IPS-11a (cell line): ENCODE measurements at regions not wholly inside any gene's neighbourhood (a gene's known extent, or its start where the extent isn't known, plus 50 kb on each side); places are given as distances from the start of the nearest gene placed in this dataset.

Experiments
- H3K4me3 ChIP-seq: one replicate; pipeline ENCODE4 v1.5.1; 2013; ENCODE audit warnings: low read depth, low read length, control low read depth

DNA sequence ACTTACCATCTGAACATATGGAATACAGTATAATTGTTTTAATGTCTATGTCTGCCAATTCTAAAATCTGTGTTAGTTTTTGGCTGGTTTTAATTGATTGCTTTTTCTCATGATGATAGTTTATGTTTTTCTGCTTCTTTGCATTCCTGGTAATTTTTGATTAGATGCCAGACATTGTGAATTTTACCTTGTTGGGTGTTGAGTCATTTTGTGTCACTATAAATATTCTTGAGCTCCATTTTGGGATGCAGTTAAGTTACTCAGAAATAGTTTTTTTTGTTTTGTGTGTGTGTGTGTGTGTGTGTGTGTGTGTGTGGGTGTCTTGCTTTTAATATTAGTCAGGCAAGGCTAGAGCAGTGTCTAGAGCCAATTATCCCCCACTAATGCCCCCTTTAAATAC lies 818.8 kb upstream of the NR2F2 start:
- no peak overlapping the region for H3K4me3 ChIP-seq

DNA sequence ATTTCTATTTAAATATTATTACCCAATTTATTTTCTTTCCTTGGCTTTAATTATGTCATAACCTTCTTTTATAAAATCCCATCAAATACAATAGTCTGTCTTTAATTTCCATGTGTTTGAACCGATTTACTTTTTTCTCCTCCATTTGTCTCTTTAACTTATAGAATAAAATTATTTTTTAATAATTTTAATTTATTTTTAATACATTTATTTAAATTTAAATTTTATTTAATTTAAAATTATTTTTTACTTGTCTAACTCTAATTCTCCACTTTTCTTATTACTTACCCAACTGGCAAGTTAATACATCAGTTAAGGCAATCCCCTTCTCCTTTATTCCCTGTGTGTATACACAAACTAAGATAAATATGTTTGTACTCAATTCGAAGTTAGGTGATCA lies 817.6 kb upstream of the NR2F2 start:
- no peak overlapping the region for H3K4me3 ChIP-seq

DNA sequence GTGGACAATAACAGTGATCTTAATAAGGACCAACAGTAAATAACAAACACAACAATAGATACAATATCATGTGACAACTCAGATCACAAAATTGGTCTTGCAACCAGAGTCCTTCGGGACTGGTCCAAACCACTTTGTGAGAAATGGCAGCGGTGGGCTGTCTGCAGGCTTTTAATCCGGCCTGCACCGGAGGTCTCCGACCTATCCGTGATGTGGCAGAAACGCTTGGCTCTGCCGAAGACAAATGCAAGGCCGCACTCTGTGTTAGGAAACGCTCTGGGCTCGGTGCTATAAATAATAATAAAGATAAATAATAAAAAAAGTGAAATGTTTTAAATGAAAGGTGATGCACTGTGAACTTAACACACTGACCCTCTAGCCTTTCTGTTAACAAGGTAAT lies 810.6 kb upstream of the NR2F2 start:
- no peak overlapping the region for H3K4me3 ChIP-seq

DNA sequence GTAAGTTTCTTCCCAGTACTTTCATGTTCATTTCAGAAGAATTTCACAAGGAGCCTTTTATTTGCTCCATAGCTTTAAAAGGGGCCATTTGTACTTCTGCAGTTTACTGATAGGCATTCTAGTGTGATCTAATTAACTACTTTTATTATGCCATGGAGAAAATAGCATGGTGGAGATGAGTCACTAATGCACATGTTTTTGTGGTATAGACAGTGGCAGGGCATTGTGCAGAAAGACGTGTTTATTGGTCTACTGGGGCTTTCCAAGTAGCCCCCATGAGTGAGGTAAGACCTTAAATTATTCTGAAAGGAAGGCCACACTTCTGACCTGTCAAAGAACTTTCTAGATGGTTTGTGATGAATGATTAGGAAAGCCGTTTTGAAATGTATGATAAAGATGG lies 810.0 kb upstream of the NR2F2 start:
- H3K4me3 ChIP-seq: no peak overlapping the region

DNA sequence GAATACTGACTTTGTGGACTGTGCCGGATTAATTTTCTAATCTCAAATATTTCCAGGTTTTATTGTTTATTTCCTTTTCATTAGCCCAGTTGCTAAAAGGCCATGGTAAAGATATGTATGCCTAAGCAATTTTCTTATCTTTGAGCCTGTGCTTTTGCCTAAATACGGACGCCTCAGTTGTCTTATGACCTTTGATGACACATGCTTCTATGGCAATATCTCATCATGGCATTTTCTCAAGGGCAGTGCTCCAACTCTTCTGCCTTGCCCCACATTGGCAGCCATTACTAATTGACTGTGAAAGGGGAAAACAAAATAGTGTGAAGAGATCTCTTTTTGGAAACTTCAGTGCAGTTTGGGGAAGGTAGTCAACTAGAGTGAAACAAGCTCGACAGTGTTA lies 809.6 kb upstream of the NR2F2 start:
- H3K4me3 ChIP-seq: no peak overlapping the region

DNA sequence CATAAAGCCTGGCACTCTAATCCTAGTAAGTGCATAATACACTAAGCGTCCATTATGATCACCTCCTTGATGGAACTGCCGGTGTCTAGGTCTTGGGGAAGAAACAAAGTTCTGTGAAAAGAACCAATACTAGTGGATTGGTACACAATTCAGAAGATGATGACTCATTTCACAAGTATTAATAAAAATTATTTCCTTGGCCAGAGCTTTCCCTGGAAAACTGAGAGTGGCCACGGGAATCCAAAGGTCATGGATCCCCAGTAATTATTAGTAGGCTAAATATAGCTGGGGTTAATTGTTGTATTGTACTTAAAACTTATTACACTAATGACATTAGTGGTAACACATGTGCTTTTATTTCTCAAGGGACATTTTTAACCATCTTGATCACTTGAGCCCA lies 808.0 kb upstream of the NR2F2 start:
- no peak overlapping the region for H3K4me3 ChIP-seq

DNA sequence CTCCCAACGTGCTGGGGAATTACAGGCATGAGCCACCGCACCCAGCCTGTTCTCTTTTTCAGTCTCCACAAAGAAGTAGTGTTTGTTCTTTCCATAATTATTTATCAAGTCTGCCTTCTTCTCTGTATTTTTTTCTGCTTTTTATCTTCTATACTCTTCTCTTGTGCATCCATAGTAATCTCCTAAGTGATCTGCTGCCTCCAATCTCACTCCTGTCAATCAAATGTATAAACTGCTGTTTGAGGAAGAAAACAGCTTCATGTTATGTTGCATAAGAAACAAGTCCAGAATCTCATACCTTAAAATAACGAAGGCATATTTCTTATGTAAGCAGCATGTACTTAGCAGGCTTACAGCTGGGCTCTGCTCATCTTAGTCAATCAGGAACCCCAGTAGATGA lies 801.6 kb upstream of the NR2F2 start:
- H3K4me3 ChIP-seq: no peak overlapping the region

DNA sequence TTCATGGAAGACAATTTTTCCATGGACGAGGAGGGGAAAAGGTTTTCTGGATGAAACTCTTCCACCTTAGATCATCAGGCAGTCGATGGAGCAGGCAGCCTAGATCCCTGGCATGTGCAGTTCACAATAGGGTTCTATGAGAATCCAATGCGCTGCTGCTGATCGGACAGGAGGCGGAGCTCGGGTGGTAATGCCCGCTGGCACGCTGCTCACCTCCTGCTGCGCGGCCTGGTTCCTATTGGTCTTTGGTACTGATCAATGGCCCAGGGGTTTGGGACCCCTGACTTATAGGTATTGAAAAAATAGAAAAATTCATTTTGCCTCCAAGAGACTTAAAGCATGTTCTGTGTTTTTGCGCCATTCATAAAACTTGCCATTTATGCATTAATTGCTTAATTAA lies 793.9 kb upstream of the NR2F2 start:
- H3K4me3 ChIP-seq: no peak overlapping the region

DNA sequence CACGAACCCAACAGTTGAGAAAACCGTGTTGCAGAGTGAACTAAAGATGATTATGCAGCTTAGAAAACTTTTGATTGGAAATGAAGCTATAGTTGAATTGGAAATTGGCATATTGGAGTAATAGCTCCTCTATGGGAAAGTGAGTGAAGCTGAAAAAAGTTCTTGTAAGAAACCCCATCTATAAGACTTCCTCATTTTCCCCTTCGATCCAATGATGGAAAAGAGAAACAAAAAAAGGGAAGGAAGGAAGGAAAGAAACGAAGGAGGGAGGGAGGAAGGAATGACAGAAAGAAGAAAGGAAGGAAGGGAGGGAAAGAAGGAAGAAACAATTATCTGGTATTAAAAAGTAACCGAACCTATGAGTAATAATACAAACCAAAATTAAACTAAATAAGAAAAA lies 791.8 kb upstream of the NR2F2 start:
- H3K4me3 ChIP-seq: no peak overlapping the region

DNA sequence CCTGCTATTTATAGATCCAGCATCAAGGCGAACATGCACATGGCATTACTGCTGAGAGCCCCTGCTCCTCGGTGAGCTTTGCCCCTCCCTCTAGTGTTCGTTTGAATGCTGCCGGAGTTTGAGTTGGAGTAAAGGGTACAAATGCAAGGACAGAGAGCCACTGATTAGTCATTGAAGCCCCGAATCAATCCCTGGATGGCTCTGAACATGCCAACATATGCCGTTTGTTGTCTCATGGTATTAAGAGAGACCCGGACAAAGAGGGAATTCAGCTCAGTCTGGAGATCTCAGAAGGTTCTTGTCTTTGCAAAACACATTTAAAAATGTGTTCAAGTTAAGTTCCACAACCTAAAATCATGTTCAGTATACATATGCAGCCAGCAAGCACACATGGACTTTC lies 789.2 kb upstream of the NR2F2 start:
- H3K4me3 ChIP-seq: no peak overlapping the region

DNA sequence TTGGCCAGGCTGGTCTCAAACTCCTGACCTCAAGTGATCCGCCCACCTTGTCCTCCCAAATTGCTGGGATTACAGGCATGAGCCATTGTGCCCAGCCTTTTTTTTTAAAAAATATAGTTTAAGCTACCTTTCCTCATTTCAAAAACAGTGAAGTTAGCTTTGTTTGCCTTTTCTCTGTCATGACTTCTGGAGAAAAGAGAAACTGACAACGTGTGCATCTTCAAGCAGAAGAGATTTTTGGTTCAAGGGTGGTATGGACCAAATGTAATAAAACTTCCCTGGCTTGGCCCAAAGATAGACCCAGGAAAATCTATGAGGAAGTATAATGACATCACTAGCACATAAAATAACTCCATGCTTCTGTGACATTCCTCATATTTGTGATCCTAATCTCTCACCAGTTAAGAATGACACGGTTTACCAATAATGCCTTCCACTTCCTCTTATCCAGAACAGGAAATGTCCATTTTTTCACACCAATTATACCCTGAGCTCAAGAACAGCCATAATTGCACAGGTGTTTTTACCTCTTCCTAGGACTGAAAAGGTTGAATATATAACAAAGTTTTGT lies 781.2 kb upstream of the NR2F2 start:
- H3K4me3 ChIP-seq: no peak overlapping the region

DNA sequence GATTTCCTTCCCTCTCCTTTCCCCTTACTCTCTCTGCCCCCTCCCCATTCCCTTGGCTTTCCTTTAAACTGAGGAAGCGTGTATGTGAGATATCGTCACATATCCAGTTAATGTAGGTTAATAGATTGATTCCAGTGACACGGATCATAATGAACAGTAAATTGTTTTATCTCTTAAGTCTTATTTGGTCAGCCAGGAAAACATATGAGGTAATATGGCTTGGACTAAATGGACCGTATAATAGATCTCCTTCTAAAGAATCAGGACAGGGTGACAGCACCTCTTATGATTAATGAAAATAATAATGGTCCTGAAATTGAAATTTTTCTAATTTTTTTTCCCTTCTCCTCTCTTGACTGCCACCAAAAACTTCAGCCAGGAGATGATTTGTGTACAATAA lies 779.8 kb upstream of the NR2F2 start:
- H3K4me3 ChIP-seq: no peak overlapping the region

DNA sequence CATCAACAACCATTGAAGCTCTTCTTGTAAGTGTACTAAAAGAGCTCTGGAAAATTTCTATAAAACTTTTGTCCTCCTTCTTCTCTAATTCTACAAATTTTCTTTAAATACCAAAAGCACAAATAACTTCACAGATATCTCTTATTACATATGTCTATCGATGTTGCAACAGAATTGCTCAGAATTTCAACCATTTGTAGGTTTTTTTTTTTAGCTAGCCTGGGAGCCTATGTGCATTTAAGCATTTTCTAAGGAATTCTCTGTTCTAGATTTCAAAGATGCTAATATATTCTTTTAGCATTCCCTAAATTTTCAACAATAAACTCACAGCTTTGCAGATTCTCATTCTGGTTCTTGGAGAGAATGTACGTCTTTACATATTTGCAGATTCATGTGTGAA lies 774.3 kb upstream of the NR2F2 start:
- no peak overlapping the region for H3K4me3 ChIP-seq

DNA sequence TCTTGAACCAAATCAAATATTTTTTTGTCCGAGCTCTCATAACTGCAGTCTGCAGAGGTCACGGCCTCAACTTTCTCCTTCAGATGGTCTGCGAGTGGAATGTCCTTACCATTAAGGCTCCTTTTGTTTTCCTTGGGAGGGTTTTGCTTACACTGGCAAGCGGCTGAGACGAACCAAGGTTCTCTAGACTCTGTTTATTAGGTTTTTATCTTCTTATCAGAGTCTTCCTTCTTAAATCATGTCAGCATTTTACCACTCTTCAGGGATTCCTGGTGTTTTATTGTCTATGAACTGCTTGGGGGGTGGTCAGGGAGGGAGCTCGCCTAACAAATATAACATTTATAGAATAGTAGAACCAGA lies 773.7 kb upstream of the NR2F2 start:
- H3K4me3 ChIP-seq: no peak overlapping the region

DNA sequence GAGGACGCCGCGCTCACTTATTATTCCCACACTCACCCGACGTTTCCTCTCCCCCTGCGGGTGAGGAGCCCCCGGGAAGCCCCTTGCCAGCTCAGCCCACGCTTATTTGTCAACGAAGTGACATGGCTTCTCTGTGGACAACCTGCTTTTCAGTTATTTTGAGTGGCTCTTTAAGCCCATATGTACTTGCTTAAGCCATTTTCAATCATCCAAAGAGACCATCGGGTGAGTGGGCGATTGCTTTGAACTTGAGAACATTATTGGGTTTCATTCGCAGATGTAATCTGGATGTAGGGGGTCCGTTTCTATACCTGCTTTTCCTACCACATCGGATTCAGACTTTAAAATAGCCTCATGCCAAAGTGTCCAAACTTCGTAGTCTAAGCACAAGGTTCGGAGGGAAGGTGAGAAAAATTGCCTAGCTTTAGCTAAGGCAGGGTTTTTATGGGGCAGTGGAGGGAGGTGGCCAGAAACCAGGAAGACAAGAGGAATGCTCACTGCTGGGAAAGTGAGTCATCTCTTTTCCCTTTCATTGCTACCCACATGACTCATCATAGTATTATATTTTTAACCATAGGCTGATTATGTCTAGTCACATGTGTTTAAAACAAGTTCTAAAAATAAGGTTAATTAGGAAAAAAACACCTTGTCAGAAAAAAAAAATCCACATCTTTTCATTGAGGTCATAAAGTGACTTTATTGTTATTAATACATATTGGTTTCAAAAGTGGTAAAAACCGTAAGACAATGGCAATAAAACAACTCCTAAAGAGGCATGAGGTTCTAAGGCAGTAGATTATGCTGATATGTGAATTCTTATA lies 773.1 kb upstream of the NR2F2 start:
- no peak overlapping the region for H3K4me3 ChIP-seq

DNA sequence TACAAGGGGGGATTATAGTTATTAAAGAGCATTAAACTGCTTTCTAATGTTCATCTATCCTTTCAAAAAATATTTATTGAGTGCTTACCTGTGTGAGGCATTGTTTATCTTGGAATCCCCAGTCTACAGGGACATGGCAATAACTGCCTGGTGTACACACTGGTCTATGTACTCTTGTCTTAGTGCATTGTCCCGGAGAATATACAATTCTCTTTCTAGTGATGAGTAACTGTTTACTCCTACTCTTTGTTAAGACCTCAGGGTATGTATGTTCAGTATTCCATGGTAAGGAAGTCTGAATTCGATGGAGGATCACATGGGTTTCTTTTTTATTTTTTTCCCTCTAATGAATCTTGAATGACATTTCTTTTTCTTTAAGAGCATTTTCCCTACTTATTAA lies 772.4 kb upstream of the NR2F2 start:
- H3K4me3 ChIP-seq: no peak overlapping the region

DNA sequence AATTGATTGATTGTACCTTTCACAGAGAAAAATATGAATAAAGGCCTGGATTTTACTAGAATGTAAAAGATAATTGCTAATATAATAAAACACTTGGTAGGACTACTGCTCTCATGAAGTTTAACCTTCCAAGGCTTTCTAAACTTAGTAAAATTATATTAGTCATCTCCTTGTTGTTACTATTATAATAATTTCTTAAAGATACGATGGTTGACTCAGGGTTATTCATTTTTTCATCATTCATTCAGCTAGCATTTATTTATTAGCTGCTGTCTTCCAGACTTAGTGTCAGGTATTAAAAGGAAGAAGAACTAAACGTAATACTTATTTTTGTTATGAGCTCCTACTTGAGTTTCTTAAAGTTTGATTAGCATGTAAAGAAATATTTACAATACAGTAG lies 771.6 kb upstream of the NR2F2 start:
- H3K4me3 ChIP-seq: no peak overlapping the region

DNA sequence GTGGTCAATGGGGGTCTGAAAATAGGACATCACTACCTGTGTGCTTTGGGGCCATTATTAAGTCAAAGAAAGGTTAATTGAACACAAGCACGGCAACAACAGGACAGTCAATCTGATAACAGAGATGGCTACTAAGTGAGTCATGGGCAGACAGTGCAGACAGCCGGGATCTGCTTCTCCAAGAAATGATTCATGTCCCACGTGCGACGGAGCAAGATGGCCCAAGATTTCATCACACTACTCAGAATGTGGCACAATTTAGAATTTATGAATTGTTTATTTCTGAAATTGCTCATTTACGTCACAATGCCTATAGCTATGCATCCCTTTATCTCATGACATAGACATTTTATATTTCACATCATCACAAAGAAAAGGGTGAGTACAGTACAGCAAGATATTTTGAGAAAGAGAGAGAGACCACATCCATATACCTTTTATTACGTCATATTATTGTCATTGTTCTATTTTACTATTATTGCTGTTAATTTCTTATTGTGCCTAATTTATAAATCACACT lies 770.6 kb upstream of the NR2F2 start:
- no peak overlapping the region for H3K4me3 ChIP-seq

DNA sequence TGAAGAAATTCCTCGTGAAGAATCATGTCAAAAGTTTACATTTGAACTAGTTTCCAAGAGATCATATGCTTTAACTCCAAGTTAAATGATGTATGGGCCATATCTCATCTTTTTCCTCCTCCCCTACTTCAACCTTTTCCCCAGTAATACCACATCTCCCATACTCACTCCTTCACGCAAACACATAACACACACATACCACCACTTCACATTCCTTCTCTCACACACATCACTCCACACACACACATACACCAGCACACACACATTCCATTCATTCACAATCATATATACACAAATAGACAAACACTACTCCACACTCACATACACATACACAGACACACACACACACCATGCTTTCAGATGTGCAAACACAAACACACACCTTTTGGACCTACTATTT lies 769.0 kb upstream of the NR2F2 start:
- H3K4me3 ChIP-seq: no peak overlapping the region

DNA sequence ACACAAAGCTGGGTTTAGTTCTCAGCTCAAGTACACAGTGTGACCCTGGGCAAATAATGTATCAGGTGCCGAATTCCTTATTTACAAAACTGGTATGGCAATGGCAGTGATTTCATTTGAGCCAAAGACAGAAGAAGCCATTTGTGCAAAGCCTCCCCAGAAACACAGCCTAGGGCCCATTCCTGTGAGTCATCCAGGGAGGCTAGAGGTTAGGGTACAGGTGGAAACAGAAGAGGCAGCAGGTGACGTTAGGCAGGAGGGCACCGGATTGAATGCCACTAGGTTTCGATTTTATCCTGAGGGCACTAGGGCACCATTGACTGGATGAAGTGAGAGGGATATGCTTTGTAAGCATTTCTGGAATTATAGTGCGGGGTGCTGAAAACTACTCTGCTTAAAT lies 766.9 kb upstream of the NR2F2 start:
- no peak overlapping the region for H3K4me3 ChIP-seq

DNA sequence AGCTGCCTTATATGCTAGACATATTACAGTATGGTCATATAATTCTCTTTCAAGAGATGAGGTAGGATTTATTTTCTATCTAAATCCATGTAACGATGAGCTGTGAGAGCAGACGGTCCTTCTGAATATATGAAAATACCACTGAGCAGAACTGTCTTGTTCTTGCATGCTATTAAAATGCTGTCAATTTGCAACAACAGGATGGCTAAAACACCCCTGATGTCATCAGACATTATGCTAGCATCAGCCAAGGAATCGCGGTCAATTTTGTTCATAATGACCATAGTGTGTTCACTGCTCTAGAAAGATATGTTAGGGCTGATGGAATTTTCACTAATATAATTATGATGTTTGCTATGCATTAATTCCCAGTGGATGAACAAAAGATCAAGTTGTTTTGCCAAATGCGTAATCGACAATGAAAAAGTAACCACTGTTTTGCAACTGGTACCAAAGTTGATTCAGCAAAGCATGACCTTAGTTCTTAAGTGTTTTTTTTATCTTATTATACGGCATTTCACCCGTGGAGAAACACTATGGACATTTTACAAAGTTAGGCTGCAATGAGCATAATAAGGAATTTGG lies 765.4 kb upstream of the NR2F2 start:
- no peak overlapping the region for H3K4me3 ChIP-seq

DNA sequence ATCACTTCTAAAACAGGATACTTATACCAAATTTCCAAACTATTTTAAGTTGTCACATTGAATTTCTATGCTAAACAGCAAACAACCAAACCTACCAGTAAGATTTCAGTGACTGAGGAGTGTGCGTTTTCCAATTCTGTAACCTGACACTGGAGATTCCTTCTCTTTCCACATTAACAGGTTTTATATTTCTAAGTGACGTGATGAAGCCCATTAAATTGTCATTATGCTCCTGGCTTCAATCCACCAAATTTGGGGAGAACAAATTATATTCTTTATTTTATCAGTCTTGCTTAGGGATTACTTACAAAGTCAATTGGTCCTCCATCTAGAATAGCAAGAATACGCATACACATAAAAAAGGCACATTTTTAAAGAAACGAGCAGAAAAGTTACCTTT lies 764.8 kb upstream of the NR2F2 start:
- H3K4me3 ChIP-seq: no peak overlapping the region
